ENCODE measurements at regions not wholly inside any gene's neighbourhood (a gene's known extent, or its start where the extent isn't known, plus 50 kb on each side); places are given as distances from the start of the nearest gene placed in this dataset.

GRCh38 chr12:24668563-24668962 lies 280.3 kb downstream of the BCAT1 start:
- H3K36me3 Mint-ChIP-seq, result peaks cover 3% of the 10 kb centered on the region; the same call in 1 of the 2 replicates
- no peak for TF ChIP-seq OVOL2 (CRISPR knock-in tag; IDR thresholded peaks at IDR 0.05; ENCODE audit: borderline replicate concordance)
- no peak for TF ChIP-seq AR (CRISPR knock-in tag; IDR thresholded peaks at IDR 0.05)
- no peak for TF ChIP-seq CBFB (CRISPR knock-in tag; IDR thresholded peaks at IDR 0.05; ENCODE audit: low read depth)
- TF ChIP-seq E2F5 (CRISPR knock-in tag; IDR thresholded peaks at IDR 0.05), result no peak
- H3K9me3 Mint-ChIP-seq, result peaks cover 8% of the 10 kb centered on the region
- CTCF ChIA-PET, result no interaction called here
- DNase-seq (ENCODE audit: low spot score) (no peak), ATAC-seq (no peak)
- POLR2A ChIA-PET, result no interaction called here
- no peak overlapping the region for H3K4me3 Mint-ChIP-seq
- no peaks in the 10 kb centered on the region for H3K4me1 Mint-ChIP-seq
- no peak overlapping the region for H3K27ac Mint-ChIP-seq
- H3K27me3 Mint-ChIP-seq (ENCODE audit: low read depth), result no peaks in the 10 kb centered on the region

GRCh38 chr12:24664161-24664880 lies 284.6 kb downstream of the BCAT1 start:
- ChIA-PET POLR2A (no interaction called here), CTCF (interaction anchor here (1.2 kb wide), 1 partner anchor 555 kb away, joined by 4 read pairs; no protein-coding TSS in a partner anchor)
- Mint-ChIP-seq H3K27me3 (ENCODE audit: low read depth) (no peaks in the 10 kb centered on the region), H3K4me1 (no peaks in the 10 kb centered on the region), H3K4me3 (no peak overlapping the region), H3K9me3 (no peaks in the 10 kb centered on the region), H3K36me3 (no peaks in the 10 kb centered on the region), H3K27ac (no peak overlapping the region)
- ATAC-seq (no peak), DNase-seq (ENCODE audit: low spot score) (no peak)
- no peak for TF ChIP-seq ZNF219 (CRISPR knock-in tag; IDR thresholded peaks at IDR 0.05; ENCODE audit: borderline replicate concordance)
- TF ChIP-seq NFE2L1 (CRISPR knock-in tag; IDR thresholded peaks at IDR 0.05), result no peak
- no peak for TF ChIP-seq PREB (CRISPR knock-in tag; IDR thresholded peaks at IDR 0.05; ENCODE audit: borderline replicate concordance)
- no peak for TF ChIP-seq ZMAT4 (CRISPR knock-in tag; IDR thresholded peaks at IDR 0.05)
- no peak for TF ChIP-seq CDX4 (CRISPR knock-in tag; IDR thresholded peaks at IDR 0.05; ENCODE audit: borderline replicate concordance)
- no peak for TF ChIP-seq JUN (CRISPR knock-in tag; IDR thresholded peaks at IDR 0.05)
- TF ChIP-seq ZNF671 (CRISPR knock-in tag; IDR thresholded peaks at IDR 0.05), result no peak
- TF ChIP-seq ZNF512 (CRISPR knock-in tag; IDR thresholded peaks at IDR 0.05; ENCODE audit: borderline replicate concordance), result no peak

GRCh38 chr12:24661657-24662096 lies 287.2 kb downstream of the BCAT1 start:
- Mint-ChIP-seq H3K4me3 (no peak overlapping the region), H3K36me3 (no peaks in the 10 kb centered on the region), H3K9me3 (no peaks in the 10 kb centered on the region), H3K27ac (no peak overlapping the region), H3K27me3 (ENCODE audit: low read depth) (no peaks in the 10 kb centered on the region), H3K4me1 (no peaks in the 10 kb centered on the region)
- POLR2A ChIA-PET, result no interaction called here
- DNase-seq (ENCODE audit: low spot score) (no peak), ATAC-seq (no peak; the same call in 1 of the 2 replicates)
- CTCF ChIA-PET, result no interaction called here
- TF ChIP-seq IRF2 (CRISPR knock-in tag; IDR thresholded peaks at IDR 0.05; ENCODE audit: borderline replicate concordance, low read depth) (no peak), TEAD1 (CRISPR knock-in tag; IDR thresholded peaks at IDR 0.05) (no peak), ARID4B (CRISPR knock-in tag; IDR thresholded peaks at IDR 0.05; ENCODE audit: borderline replicate concordance) (no peak), OVOL2 (CRISPR knock-in tag; IDR thresholded peaks at IDR 0.05; ENCODE audit: borderline replicate concordance) (no peak), ZNF512 (CRISPR knock-in tag; IDR thresholded peaks at IDR 0.05; ENCODE audit: borderline replicate concordance) (no peak), CDX4 (CRISPR knock-in tag; IDR thresholded peaks at IDR 0.05; ENCODE audit: borderline replicate concordance) (no peak)

All from WTC11 (cell line).